HG02870 (cell line): ENCODE measurements at regions not wholly inside any gene's neighbourhood (a gene's known extent, or its start where the extent isn't known, plus 50 kb on each side); places are given as distances from the start of the nearest gene placed in this dataset.

Experiments
- ATAC-seq: cut with Tn5 transposase; IDR thresholded peaks from one replicate; pipeline ENCODE4 v1.9.1; 2021; ENCODE audit warnings: mild to moderate bottlenecking, moderate library complexity; ENCODE audit not compliant: unreplicated experiment

DNA sequence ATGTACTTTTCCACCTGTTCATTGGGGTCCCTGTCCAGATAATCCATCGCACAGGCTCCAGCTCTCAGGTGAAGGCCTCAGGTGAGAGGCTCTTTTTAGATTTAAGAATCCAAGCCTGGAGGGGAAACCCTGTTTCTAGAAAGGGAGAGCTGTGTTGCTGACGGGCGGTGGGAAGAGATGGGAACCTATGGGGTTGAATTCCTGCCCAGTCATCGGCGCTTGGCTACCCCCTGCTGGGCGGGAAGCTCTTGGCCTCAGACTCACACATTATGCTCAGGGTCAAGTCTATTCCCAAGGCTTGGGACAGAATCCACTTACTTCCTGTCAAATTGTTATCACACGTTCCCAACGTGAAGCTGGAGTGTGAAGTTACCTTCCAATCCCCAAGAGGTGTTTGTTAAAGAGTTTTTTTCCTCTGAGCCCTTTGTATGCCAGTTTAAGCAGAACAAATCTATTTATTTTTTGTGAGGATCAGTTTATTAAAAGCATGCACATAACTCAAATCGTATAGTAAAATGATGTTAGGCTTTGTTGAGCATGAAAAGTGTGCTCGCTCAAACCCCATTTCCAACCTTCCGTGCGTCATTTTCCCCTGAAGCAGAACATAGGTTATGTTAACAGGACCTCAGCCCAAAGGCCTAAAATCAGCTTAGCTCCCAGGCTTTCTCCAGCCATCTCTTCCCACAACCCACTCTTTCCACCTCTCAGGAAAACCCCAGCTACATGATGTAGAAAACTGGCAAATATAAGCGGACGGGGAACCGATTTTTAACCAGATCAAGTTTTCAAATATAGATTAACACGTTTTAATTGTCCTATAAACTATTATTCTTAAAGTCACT, 181.7 kb upstream of the ETAA1 start:
- ATAC-seq, result no peak

DNA sequence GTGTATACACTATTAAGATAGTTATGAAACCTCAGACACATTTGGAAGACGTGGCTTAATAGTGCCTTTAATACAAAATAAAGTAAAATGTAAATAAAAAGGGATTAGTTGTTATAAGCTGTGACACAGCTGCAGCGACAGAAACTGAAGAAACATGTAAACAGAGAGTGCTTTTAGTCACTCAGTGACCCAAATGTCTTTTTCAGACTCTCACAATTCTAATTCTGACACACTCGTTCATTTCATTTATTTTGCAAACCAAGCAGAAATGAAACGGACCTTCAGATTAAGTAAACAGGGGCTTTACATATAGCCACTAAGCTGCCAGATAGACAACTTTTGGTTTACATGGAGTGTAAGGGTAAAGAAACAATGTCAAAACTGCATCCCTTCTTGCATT, 181.0 kb upstream of the ETAA1 start:
- ATAC-seq, result no peak

DNA sequence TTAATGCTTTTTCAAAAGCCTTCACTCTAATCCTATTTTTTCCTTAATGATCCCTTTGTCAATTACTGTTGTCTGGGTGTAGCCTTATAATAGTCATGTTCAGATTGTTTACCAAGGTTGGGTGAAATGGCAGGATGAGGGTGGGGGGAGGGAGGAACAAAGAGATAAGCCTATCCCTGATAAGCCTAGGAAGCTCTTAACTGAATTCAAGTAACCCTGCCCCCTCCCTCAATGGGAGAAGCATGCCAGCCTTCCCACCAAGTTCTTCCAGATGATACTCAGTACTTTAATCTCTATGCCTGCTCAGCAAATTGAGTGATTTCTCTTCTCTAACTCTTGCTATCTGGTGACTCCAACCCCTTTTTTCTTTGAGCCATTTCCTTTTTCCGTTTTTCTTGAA, 180.3 kb upstream of the ETAA1 start:
- ATAC-seq, result no peak

DNA sequence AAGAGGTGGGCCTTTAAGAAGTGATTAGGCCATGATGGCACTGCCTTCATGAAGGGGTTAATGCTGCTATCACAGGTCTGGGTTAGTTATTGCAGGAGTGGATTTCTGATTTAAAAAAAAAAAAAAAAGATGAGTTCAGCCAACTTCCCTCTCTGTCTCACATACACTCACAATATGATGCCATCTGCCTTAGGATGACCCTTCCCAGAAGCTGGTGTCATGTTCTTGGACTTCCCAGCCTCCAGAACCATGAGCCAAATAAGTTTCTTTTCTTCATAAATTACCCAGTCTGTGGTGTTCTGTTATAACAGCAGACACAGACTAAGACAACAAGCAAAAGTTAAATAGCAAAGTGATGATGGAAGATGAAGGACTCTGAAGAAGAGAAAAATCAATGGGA, 179.7 kb upstream of the ETAA1 start:
- ATAC-seq, result no peak

DNA sequence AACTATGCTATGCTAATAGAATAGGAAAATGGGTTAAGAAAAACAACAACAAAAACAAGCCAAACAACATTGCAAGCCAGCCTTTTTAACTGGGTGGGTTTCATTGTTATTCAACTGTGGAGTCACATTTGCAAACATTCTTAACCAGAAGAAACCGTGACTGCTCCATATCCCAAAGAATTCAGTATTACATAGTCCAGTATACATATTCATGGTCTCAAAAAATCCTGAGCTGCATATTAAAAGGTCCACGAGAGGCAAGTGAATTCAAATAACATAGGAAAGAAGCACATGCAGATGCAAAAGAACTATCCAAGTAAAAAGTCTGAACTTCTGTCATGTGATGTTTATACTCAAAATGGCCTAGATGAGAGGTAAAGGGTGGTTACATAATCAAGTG, 179.1 kb upstream of the ETAA1 start:
- no peak for ATAC-seq

DNA sequence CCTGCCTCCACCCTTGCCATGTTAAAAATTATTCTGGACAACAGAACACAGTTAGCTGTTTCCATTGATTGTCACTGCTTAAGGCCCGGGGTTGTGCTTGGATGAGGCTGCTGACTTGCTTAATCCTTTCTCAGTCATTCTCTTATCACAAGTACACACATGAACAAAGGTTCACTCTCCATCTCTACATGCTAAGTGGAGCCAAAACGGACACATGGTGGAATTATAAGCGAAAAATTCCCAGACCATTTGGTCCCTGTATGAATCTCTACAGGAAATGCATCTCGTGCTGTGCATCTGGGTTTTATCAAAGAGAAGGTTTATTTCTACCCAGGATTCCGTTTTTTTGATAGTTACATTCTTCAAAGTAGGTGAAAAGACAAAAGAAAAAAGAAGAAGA, 177.5 kb upstream of the ETAA1 start:
- ATAC-seq, result no peak

DNA sequence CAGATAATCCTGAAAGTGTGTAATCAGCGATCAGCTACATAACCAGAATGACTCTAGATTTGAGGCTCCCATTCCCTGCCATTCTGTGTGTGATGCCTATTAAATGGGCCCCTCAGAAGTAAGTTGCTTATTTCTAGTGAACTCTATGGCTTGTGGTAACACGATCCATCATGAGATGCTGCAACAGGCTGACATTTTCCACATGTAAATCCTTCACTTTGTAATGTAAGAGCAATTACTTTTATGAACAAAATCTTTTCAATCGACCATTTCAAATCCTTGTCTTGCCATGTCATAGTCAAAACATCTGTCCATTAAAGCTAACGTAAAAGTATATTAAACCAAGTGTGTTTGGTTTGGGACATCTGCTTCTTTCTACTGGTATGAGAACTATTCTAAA, 175.9 kb upstream of the ETAA1 start:
- ATAC-seq, result no peak

DNA sequence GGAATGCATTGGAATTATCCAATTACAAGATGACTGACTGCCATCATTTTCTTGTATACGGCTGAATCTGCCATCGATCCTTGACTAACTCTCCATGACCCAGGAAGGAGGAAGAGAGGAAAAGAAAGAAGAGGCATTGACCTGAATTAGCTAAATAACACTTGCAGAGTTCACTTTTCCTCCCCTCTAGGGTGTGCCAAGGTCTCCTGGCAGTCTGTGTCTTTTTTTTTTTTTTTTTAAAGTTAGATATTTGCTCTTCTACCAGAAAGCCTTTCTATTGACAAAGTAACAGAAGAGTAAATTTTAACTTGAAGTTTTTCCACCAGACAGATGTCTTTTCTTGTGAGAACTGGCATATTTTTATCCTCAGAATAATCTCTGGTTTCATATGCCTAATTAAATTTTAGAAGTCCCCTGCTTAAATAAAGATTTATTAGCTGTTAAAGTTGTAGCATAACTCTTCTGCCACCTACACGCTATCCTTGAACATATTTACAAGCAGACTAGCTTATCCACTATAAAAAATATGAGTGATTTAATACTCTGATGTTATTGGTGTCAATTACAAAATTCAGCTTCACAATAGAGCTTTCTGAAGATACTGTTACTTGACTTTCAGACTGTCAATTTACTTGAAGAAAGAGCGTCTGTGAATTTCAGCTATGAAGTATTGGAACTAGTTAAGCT, 171.7 kb upstream of the ETAA1 start:
- no peak for ATAC-seq

DNA sequence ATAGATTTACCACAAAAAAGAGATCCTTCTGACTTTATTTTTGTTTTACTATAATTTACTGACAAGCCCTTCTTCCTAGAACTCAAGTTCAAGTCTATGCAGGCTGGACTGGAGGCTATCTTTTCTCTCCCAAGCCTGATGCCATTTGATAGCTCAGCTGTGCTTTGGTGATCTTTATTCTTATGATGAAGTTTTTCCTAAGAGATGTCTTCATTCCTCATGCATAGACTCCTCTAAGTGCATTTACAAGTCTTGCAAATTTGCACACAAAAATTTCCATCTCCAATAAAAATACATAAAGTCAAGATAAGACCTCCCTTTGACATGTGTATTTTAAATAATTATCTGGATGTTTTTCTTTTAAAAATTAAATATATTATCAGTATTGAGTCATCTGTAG, 167.4 kb upstream of the ETAA1 start:
- no peak for ATAC-seq

DNA sequence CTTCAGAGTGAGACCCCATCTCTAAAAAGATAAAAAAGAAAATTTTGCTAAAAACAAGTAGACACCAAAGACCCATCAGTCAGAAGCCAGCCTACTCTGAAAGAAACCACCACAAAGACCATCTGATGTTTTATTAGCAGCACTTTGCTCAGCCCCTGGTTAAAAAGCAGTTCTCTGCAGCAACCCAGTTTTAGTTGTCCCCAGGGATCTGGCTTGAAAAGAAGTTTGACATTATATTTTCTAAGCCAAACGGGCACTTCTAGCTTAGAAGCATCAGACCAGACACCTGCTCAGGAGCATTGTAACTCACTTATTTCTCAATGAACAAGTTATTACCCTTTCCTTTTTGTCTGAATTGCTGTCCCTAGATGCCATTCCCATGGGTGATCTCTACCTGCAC, 164.2 kb upstream of the ETAA1 start:
- ATAC-seq, result no peak

DNA sequence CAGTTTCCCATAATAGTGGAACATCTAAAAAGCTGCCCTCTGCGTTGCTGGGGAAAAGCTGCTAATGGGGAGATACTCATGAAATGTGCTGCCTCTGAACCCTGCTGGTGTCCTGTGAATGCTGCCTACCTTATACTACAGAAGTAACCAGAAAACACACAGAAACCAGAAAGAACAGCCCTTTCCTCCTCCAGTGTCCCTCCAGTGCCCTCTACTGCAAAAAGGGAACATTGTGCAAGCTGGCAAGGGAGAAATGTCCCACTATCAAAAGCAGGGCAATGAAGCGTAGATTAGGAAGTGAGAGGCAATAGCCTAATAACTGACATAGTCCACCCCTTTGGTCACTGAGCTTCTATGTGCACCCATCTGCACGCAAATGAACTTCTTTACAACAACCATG, 162.7 kb upstream of the ETAA1 start:
- no peak for ATAC-seq

DNA sequence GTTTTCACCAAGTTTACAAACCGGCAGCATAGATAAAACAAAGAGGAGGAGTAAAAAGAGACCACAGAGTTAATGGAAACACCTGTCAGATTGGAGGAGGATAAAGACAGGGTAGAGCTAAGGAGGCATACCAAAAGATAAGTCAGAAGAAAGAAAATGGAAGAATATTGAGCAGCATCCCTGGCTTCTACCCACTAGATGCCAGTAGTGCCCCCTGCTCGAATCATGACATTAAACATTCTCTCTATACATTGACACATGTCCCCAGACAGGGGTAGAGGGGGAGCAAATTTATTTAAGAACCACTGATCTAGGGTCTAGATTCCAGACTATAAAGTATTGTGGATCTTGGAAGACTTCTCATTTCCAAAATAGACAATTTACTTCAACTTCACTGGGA, 159.8 kb upstream of the ETAA1 start:
- ATAC-seq, result no peak

DNA sequence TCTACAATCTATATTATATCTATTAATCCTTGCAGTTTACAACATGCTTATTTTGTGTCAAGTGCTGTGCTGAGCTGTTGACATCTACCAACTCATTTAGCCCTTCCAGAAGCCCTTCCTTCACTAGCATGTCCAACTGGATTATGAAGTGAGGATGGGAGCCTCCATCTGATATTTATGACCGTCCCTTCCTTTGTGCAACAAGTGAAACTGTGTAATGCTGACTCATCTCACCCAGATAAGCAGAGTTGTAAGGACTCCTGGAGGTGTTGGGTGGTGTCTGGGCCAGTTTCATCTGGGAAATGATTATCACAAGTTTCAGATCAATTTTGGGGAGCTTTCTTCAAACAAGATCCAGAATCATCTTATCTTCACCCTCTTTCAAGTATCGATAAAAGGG, 156.6 kb upstream of the ETAA1 start:
- no peak for ATAC-seq

DNA sequence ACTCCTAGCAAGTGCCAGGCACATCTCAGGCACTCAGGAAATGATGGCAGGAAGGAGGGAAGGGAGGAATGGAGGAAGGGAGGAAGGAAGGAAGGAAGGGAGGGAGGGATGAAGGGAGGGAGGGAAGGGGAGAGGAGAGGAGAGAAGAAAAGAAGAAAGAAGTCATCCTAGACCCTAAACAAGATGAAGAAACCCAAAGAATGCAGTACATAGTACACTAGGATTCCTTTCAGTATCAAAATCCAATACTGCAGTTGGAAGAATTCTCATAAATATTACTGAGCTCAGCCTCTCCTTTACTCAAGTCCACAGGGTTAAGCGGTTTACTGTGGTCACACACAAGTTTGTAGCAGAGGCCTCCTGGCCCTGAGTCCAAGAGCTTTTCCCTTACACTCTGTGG, 155.7 kb upstream of the ETAA1 start:
- ATAC-seq, result no peak

DNA sequence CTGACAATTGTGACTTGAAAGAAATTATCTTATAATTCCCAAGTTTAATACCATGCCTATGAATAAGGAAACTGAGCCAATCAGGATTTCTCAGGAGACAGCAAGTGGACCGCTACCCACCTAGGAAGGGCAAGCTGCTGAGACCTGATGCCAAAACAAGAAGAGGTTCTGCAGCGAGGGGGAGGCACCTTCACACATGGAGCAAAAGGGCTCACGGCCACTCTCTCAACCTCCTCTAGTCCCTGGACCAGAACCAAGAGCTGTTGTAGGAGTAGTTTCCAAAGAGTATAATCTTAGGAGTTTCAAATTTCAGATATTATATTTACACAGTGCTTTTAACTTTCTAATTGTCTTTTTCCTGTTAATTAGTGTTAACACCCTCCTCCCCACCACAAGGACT, 154.7 kb upstream of the ETAA1 start:
- ATAC-seq, result no peak

DNA sequence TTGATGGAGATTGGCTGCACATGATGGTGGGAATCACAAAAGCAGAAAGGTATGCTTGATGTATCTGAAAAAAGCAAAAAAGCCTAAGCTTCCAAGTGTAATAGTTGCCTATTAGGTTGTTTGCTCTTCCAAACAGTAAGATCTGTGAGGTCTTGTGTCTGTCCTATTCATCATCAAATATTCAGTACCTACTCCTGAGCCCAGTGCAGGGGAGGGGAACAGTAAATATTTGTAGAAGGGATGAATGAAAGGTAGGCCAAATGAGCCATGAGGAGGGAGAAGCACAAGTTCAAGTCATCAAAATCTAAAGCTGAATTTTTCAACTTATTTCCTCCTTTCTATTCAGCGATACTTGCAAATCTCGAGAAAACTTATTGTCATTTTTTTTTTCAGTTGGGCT, 153.2 kb upstream of the ETAA1 start:
- ATAC-seq, result no peak

DNA sequence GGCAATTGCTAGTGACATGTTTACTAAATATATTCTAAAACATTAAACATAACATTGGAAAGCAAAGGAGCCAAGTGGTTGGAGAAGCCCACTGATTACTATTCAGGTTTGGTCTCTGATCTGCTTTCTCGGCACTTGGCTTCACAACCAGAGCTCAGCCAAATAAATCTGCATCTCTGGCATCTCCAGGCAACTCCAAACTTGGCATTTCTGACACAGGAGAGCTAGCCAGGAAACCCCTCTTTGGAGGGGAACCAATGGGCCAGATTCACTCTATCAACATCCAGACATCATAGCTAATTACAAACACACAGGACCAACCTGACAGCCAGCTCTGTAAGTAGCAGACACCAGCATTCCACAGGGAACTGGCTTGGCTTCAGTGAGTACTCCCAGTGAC, 150.3 kb upstream of the ETAA1 start:
- ATAC-seq, result no peak

DNA sequence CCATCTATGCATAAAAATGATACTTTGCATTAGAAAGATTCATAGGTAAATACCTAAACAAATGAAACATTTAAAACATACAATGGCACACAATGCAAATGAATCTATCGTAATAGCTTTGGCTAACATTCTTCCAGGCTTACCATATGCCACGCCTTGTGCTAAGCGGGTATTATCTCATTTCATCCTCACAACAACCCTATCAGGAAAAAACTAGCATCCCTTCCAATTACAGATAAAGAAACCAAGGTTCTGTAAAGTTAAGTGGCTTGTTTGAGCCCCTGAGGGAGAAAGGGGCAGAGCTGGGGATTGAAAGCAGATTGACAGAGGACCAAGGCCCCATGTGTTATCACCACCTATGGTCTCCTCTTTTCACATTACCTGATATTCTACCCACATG, 145.4 kb upstream of the ETAA1 start:
- ATAC-seq, result no peak

DNA sequence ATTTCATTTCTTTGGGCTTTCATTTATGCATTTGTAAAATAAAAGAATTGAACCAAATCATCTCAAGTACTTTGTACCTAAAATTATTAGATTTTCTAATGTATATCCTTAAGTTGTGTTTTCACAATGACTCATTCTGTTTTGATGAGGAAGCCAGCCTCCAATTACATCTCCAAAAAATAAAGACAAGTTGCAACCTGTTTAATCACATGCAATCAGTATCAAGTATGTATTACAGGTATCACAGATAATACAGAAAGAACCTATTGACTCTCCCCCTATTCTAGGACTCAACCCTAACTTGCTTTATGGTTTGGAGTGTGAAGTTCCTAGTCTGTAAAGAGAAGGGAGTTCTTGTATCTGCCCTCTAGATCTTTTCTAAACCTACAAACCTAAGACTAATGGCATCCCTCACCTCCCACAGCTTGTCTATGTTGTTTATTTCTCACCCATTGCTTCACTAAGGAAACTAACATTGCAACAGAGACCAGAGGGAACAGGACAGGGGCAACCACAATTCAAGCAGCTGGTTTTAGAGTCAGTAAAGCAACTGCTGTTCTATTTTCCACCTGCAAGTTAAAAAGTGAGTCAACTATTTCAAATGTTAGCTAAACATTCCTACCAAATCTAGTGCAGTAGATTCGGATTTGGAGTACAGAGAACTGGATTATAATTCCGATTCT, 141.1 kb upstream of the ETAA1 start:
- no peak for ATAC-seq

DNA sequence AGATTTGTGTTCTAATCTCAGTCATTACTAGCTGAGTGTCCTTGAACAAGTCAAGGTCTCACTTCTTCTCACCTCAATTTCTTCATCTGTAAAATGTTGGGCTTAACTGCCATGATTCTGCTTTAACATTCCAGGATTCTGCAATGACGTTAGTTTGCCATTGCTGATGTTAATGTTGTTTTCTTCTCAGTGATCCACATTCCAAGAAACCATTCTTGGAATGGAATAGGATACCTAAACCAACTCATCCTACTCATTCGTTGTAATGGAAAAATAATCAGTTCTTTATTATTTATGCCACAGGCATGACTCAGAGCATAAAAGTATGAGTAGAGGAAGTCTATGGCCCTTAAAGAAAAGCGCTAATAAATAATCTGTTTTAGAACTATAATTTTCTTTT, 140.2 kb upstream of the ETAA1 start:
- no peak for ATAC-seq

DNA sequence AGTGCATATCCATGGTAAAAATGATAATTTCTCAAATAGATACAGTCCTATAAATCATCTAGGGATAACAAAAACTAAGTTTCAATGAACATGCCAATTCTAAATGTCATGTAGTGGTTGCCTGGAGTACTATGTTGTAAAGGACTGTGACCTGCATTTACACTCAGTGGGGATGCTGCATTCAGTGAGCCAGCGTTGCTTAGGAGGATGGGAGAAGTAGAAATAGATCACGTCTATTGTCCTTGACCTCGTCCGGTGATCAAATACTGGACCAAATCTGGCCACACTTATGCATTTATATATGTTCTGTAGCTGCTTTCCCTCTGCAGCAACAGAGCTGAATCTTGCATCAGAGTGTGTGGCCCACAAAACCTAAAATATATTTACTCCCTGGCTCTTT, 139.0 kb upstream of the ETAA1 start:
- ATAC-seq, result no peak

DNA sequence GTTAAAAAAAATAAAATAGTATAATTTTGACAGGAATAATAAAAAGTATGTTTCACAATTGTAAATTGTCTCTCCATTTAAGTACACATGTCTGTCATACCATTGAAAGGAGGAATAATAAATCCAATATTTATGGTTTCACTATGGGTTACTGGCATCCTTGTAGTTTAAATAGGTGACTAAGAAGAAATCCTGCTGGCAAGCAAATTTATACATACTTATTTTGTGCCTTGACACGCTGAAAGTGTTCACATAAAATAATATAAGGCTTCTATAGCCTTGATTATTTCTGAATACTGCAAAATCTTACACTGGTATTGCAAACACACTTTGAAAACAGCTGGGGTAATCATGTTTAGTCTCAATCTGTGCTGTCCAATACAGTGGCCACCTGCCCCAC, 138.3 kb upstream of the ETAA1 start:
- no peak for ATAC-seq
